HEK293 (cell line): ENCODE measurements at regions not wholly inside any gene's neighbourhood (a gene's known extent, or its start where the extent isn't known, plus 50 kb on each side); places are given as distances from the start of the nearest gene placed in this dataset.

Source experiments
- CTCF ChIA-PET: fragments of 350-600 bp; formaldehyde crosslinking; extraction: SDS; loops from one replicate; lab custom pipeline; 2021; ENCODE audit warnings: antibody characterized with exemption; lab: Yijun Ruan, JAX
- POLR2A ChIA-PET: fragments of 300-600 bp; formaldehyde crosslinking; extraction: SDS; loops from one replicate; lab custom pipeline; 2020; ENCODE audit warnings: antibody characterized with exemption, inconsistent platforms; lab: Yijun Ruan, JAX
- H3K27ac ChIP-seq: fragments of 200-500 bp; sonication (Bioruptor generic); 2 replicates; pipeline ENCODE4 v1.5.1; 2014; ENCODE audit warnings: low read depth, low read length, control low read depth, inconsistent platforms; ENCODE audit errors: extremely low read depth
- H3K36me3 ChIP-seq, 2 experiments: fragments of 200-500 bp in 1 of 2; sonication (Bioruptor generic) in 1 of 2; 1 replicate in 1 of 2; 2 replicates in 1 of 2; pipeline ENCODE4 v1.5.1; 2014 to 2017; ENCODE audit warnings: inconsistent platforms in 2 of 2, low read length in 2 of 2; ENCODE audit not compliant: control insufficient read depth in 2 of 2, insufficient read depth in 1 of 2
- H3K4me1 ChIP-seq: fragments of 200-500 bp; sonication (Bioruptor generic); 2 replicates; pipeline ENCODE4 v1.5.1; 2014; ENCODE audit warnings: mild to moderate bottlenecking, low read length, inconsistent platforms; ENCODE audit not compliant: control insufficient read depth, insufficient read depth
- H3K4me3 ChIP-seq: 2 replicates; pipeline ENCODE4 v1.5.1; 2011; ENCODE audit warnings: low read depth, mild to moderate bottlenecking, control low read depth, low read length, moderate library complexity
- H3K9me3 ChIP-seq: fragments of 200-500 bp; sonication (Bioruptor generic); 2 replicates; pipeline ENCODE4 v1.5.1; 2014; ENCODE audit warnings: low read depth, low read length, inconsistent platforms; ENCODE audit not compliant: control insufficient read depth, insufficient read depth
- MZF1 ChIP-seq: fragments of 450-650 bp; formaldehyde crosslinking; IDR thresholded peaks from 2 replicates; pipeline ENCODE4 v1.5.1; 2017; ENCODE audit warnings: missing biosample characterization, missing genetic modification characterization, borderline replicate concordance
- SP3 ChIP-seq: fragments of 450-650 bp; formaldehyde crosslinking; IDR thresholded peaks from 2 replicates; pipeline ENCODE4 v1.5.1; 2016; ENCODE audit warnings: missing biosample characterization, missing genetic modification characterization
- YY2 ChIP-seq: fragments of 450-650 bp; formaldehyde crosslinking; IDR thresholded peaks from 2 replicates; pipeline ENCODE4 v1.5.1; 2016; ENCODE audit warnings: missing biosample characterization, missing genetic modification characterization
- ZBTB17 ChIP-seq: fragments of 450-650 bp; formaldehyde crosslinking; IDR thresholded peaks from 2 replicates; pipeline ENCODE4 v1.5.1; 2016; ENCODE audit warnings: missing biosample characterization, missing genetic modification characterization
- ZBTB7A ChIP-seq: fragments of 450-650 bp; formaldehyde crosslinking; IDR thresholded peaks from 2 replicates; pipeline ENCODE4 v1.5.1; 2016; ENCODE audit warnings: low read depth, missing biosample characterization, missing genetic modification characterization
- ZIC2 ChIP-seq: fragments of 450-650 bp; formaldehyde crosslinking; IDR thresholded peaks from 2 replicates; pipeline ENCODE4 v1.5.1; 2016; ENCODE audit warnings: missing biosample characterization, missing genetic modification characterization
- ZNF114 ChIP-seq: fragments of 450-650 bp; formaldehyde crosslinking; IDR thresholded peaks from 2 replicates; pipeline ENCODE4 v1.5.0; 2017; ENCODE audit warnings: missing biosample characterization, missing genetic modification characterization
- ZNF274 ChIP-seq, 2 experiments: fragments of 200-500 bp in 1 of 2; fragments of 450-650 bp in 1 of 2; sonication (Bioruptor generic) in 1 of 2; formaldehyde crosslinking in 1 of 2; IDR thresholded peaks; 2 replicates each; pipeline versions ENCODE4 v1.5.1 to v1.6.1; 2014 to 2016; ENCODE audit warnings: borderline replicate concordance in 1 of 2, inconsistent platforms in 1 of 2, low read length in 1 of 2, missing biosample characterization in 1 of 2, missing genetic modification characterization in 1 of 2
- ZNF280D ChIP-seq: fragments of 450-650 bp; formaldehyde crosslinking; IDR thresholded peaks from 2 replicates; pipeline ENCODE4 v1.5.1; 2016; ENCODE audit warnings: missing biosample characterization, missing genetic modification characterization
- ZNF292 ChIP-seq: fragments of 450-650 bp; formaldehyde crosslinking; IDR thresholded peaks from 2 replicates; pipeline ENCODE4 v1.5.1; 2016; ENCODE audit warnings: low read depth, missing biosample characterization, missing genetic modification characterization, borderline replicate concordance
- ZNF311 ChIP-seq: fragments of 450-650 bp; formaldehyde crosslinking; IDR thresholded peaks from 2 replicates; pipeline ENCODE4 v1.5.1; 2017; ENCODE audit warnings: missing biosample characterization, missing genetic modification characterization, borderline replicate concordance
- ZNF354C ChIP-seq: fragments of 450-650 bp; formaldehyde crosslinking; IDR thresholded peaks from 2 replicates; pipeline ENCODE4 v1.5.1; 2016; ENCODE audit warnings: missing biosample characterization, missing genetic modification characterization, low read depth, borderline replicate concordance
- ZNF529 ChIP-seq: fragments of 450-650 bp; formaldehyde crosslinking; IDR thresholded peaks from 2 replicates; pipeline ENCODE4 v1.5.1; 2017; ENCODE audit warnings: missing genetic modification characterization, missing biosample characterization; ENCODE audit not compliant: insufficient replicate concordance
- ZNF610 ChIP-seq: fragments of 450-650 bp; formaldehyde crosslinking; IDR thresholded peaks from 2 replicates; pipeline ENCODE4 v1.5.1; 2016; ENCODE audit warnings: missing biosample characterization, missing genetic modification characterization, borderline replicate concordance
- ZNF707 ChIP-seq: fragments of 450-650 bp; formaldehyde crosslinking; IDR thresholded peaks from 2 replicates; pipeline ENCODE4 v1.5.1; 2016; ENCODE audit warnings: missing biosample characterization, missing genetic modification characterization
- ZNF776 ChIP-seq: fragments of 450-650 bp; formaldehyde crosslinking; IDR thresholded peaks from 2 replicates; pipeline ENCODE4 v1.5.0; 2017; ENCODE audit warnings: missing biosample characterization, missing genetic modification characterization, borderline replicate concordance
- TF ChIP-seq, protein P1 (sequence below): fragments of 450-650 bp; formaldehyde crosslinking; IDR thresholded peaks from 2 replicates; pipeline ENCODE4 v1.5.1; 2016; ENCODE audit warnings: missing biosample characterization, missing genetic modification characterization, borderline replicate concordance
- TF ChIP-seq, protein P2 (sequence below): fragments of 450-650 bp; IDR thresholded peaks from 2 replicates; pipeline ENCODE4 v1.5.1; 2018; ENCODE audit warnings: missing biosample characterization, missing genetic modification characterization

GRCh38 chr5:3446410-3446809 lies 149.2 kb upstream of the IRX1 start:
- H3K36me3 ChIP-seq = no peaks in the 10 kb centered on the region; a peak in 1 of 3 replicates
- H3K27ac ChIP-seq = no peak overlapping the region
- CTCF ChIA-PET = no interaction called here
- no peaks in the 10 kb centered on the region for H3K4me1 ChIP-seq
- TF ChIP-seq ZNF776 (tag by site-specific recombination) (0 out of 2 replicates have a peak, but pooled peaks have one; percentile 40), ZNF114 (tag by site-specific recombination) (no peak), ZNF529 (no peak), ZNF707 (tag by site-specific recombination) (peak; percentile 51; the same call in 1 of the 2 replicates), ZNF354C (peak; percentile 42; the same call in 1 of the 2 replicates), ZNF292 (tag by site-specific recombination) (no peak), ZNF274 (IDR thresholded peaks at IDR 0.05; ENCODE audit: low read length) (no peak), ZNF274 (tag by site-specific recombination; IDR thresholded peaks at IDR 0.05; ENCODE audit: borderline replicate concordance) (peak; percentile 22; the same call in 1 of the 2 replicates), ZBTB17 (tag by site-specific recombination) (no peak), ZNF280D (tag by site-specific recombination) (no peak), MZF1 (tag by site-specific recombination) (no peak), YY2 (tag by site-specific recombination) (0 out of 2 replicates have a peak, but pooled peaks have one; percentile 8), ZIC2 (tag by site-specific recombination) (no peak), ZBTB7A (tag by site-specific recombination) (peak; percentile 8; the same call in 1 of the 2 replicates), SP3 (no peak), ZNF311 (tag by site-specific recombination) (peak; percentile 13; the same call in 1 of the 2 replicates), ZNF610 (tag by site-specific recombination) (no peak)
- TF ChIP-seq, protein P1, sequence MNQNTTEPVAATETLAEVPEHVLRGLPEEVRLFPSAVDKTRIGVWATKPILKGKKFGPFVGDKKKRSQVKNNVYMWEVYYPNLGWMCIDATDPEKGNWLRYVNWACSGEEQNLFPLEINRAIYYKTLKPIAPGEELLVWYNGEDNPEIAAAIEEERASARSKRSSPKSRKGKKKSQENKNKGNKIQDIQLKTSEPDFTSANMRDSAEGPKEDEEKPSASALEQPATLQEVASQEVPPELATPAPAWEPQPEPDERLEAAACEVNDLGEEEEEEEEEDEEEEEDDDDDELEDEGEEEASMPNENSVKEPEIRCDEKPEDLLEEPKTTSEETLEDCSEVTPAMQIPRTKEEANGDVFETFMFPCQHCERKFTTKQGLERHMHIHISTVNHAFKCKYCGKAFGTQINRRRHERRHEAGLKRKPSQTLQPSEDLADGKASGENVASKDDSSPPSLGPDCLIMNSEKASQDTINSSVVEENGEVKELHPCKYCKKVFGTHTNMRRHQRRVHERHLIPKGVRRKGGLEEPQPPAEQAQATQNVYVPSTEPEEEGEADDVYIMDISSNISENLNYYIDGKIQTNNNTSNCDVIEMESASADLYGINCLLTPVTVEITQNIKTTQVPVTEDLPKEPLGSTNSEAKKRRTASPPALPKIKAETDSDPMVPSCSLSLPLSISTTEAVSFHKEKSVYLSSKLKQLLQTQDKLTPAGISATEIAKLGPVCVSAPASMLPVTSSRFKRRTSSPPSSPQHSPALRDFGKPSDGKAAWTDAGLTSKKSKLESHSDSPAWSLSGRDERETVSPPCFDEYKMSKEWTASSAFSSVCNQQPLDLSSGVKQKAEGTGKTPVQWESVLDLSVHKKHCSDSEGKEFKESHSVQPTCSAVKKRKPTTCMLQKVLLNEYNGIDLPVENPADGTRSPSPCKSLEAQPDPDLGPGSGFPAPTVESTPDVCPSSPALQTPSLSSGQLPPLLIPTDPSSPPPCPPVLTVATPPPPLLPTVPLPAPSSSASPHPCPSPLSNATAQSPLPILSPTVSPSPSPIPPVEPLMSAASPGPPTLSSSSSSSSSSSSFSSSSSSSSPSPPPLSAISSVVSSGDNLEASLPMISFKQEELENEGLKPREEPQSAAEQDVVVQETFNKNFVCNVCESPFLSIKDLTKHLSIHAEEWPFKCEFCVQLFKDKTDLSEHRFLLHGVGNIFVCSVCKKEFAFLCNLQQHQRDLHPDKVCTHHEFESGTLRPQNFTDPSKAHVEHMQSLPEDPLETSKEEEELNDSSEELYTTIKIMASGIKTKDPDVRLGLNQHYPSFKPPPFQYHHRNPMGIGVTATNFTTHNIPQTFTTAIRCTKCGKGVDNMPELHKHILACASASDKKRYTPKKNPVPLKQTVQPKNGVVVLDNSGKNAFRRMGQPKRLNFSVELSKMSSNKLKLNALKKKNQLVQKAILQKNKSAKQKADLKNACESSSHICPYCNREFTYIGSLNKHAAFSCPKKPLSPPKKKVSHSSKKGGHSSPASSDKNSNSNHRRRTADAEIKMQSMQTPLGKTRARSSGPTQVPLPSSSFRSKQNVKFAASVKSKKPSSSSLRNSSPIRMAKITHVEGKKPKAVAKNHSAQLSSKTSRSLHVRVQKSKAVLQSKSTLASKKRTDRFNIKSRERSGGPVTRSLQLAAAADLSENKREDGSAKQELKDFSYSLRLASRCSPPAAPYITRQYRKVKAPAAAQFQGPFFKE (tag by site-specific recombination) = 0 out of 2 replicates have a peak, but pooled peaks have one; percentile 18
- TF ChIP-seq, protein P2, sequence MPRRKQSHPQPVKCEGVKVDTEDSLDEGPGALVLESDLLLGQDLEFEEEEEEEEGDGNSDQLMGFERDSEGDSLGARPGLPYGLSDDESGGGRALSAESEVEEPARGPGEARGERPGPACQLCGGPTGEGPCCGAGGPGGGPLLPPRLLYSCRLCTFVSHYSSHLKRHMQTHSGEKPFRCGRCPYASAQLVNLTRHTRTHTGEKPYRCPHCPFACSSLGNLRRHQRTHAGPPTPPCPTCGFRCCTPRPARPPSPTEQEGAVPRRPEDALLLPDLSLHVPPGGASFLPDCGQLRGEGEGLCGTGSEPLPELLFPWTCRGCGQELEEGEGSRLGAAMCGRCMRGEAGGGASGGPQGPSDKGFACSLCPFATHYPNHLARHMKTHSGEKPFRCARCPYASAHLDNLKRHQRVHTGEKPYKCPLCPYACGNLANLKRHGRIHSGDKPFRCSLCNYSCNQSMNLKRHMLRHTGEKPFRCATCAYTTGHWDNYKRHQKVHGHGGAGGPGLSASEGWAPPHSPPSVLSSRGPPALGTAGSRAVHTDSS = peak; percentile 97
- TF ChIP-seq, all 188 proteins: peak for 9
- Histone ChIP-seq H3K4me3 (no peak overlapping the region), H3K9me3 (no peaks in the 10 kb centered on the region)
- POLR2A ChIA-PET = no interaction called here
